Activated CD4-positive, alpha-beta T cell treated with anti-CD3 and anti-CD28 coated beads, Interleukin-2, Interleukin-4, amounts not matched to agents 100 ng/mL and 50 ng/mL, durations not matched to agents 16 hours and 8 hours (primary cell): ENCODE measurements at regions not wholly inside any gene's neighbourhood (a gene's known extent, or its start where the extent isn't known, plus 50 kb on each side); places are given as distances from the start of the nearest gene placed in this dataset.
"Not testable (repeated sequence)": the region's sequence is repeated elsewhere in the genome, so short reads cannot be mapped to it uniquely, and the experiment has no call there.

Source experiments
- DNase-seq: peaks from one replicate; pipeline ENCODE4 v3.0.0-alpha.2; 2020; ENCODE audit warnings: low spot score

DNA sequence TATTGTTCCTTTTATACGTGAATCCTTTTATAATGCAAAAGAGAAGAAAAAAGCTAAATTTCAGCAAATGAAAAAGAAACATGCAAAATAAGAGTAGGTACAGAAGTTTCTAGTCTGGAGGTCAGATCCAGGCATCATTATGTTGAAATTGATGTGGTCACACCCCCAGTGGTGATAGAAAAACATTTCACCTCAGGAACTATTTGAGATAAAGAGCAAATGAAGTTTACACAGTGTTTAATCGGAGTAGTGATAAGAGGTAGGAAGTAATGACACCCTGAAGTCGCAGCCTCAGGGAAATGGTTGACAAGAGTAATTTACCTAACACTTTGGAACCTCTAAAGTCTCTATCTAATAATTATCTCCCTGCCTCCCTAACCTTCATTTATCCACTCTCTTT is 536.0 kb upstream of the STEAP1 start:
- no peak for DNase-seq

DNA sequence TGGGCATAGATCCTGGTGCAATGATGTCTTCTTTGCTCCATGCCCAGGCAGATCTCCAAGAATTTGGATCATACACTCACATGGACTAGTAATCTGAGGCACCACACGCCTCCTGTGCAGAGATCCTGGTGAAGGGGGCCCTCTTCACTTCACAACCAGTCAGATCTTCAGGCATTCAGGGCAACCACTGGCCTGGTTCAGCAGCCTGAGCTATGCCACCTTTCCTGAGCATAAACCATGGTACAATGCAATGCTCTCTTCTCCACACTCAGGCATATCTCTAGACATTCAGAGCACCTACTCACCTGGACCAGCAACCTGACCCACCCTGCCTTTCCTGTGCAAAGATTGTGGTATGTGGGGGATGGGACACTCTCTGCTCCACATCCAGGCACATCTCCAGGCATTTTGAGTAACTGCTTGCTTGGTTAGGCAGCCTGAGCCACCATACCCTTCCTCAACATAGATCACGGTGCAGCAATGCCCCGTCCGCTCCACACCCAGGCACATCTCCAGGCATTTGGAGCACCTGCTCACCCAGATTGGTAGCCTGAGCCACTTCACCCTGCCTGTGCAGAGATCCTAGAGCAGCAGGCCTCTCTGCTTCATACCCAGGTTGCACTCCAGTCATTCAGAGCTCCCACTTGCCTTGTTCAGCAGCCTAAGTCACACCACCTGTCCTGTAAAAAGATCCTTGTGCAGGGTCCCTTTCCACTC is 532.2 kb upstream of the STEAP1 start:
- no peak for DNase-seq

DNA sequence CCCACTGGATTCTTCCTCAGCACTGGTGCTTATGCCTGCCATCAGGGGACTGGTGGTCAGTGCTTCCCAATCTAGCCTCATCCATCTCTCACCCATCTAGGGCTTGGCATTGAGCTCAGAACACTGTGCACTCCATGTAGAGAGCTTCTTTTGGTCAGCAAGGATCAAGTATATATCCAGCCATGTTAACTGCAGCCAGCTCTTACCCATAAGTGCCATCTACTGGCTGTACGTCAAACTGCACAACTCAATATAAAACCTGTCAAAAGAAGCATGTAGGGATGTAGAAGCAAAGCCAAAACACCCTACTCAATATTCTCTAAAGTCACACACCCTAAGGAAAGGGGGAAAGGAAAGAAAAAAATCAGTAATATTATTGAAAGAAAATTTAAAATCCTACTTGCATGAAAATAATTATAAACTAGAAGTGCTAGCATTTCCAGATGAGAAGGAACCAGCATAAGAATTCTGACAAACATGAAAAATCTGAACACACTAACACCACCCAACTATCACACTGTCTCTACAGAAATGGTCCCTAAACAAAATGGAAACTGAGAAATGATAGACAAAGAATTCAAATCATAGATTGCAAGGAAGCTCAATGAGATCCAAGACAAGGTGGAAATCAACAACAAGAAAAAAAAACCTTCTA is 531.1 kb upstream of the STEAP1 start:
- peak; percentile 42 for DNase-seq

DNA sequence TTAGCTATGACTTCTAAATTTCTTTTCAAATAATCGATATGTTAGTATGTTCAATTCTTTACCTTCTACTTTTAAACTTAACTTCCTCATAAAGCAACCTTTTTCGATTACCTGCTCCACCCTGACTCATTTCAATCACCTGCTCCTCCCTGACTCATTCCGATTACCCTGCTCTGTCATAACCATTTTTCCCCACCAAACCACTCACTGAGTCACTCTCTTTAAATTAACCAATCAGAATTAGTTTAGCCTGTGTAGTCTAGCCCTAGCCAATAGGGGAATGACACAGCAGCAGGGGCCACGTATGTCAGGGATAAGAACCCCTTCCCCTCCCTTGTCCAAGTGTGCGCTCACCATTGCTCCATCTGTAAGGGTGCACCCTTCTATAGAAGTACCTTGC is 530.1 kb upstream of the STEAP1 start:
- DNase-seq: peak; percentile 26

DNA sequence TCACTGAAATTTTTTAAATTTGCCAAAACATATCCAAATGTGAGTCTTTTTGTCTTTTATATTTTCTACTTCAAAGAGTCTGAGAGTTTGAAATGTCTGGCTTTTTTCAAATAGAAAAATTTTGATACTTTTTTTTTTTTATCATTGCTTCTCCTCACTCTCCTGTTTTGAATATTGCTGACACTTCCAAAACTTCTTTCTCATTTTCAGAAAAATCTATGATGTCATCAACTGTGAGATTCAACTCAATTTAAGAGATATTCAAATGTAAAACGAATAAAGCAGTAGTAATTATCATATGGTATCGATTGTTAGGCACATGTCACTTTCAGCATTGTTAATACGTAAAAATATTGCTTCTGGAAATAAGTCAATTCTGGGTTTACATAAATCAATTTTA is 505.8 kb upstream of the STEAP1 start:
- no peak for DNase-seq

DNA sequence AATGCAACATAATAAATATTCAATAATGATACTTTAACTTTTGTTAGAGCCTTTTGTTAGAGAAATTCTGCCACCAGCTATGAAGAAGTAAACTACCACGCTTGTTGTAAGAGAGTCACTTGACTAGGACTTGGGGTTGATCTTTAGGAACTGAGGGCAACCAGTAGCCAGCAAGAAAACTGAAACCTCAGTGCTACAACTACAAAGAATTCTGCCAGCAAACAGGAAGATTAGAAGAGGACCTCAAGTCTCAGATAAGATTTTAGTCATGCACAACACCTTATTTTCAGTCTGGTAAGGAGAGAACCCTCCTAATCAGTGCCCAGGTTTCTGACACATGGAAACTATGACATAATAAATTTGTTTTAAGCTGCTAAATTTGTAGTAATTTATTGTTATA is 498.3 kb upstream of the STEAP1 start:
- no peak for DNase-seq

DNA sequence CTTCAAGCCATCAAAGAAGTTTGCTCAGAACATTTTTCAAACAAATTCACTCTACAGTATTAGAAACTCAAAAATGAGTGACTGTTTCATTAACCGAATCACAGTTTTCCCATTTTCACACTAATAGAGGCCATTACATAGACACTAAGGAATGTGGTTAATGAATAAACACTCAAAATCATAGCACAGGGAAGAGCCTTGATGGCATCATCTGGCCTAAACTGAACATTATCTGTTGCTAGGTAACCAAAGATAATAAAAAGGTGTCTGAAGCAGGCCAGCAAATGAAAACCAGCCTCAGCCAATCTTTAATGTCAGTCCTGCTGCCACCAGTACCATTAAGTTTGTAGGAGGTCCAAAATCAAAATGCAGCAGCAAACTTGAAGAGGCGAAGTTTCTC is 492.4 kb upstream of the STEAP1 start:
- DNase-seq: no peak

DNA sequence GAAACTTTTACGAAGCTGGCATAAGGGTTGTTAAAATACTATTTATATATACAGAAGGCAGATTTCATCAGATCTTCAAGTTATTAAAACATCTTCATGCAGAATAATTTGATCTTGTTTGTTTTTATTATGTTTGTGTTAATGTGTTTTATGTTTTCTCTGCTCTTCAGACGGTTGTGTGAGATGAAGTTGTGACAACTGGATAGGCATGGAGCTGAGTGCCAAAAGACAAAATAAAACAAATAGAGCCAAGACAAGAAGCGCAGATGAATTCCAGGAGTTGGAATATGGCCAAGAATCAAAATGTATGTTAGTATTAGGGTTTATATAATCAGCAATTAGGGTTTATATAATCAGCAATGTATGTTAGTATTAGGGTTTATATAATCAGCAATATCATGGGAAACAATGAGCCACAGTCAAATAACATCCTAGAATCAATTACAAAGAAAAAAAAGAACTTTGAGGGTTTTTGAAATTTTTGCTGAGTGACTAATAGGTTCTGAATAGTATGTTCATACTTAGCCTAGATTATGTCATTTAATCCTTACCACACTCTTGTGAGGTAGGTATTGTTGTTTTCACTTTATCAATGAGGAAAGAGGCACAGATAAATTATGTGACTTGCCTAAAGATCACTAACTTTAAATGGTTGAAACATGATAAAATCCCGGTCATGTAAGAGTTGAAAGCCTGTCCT is 488.0 kb upstream of the STEAP1 start:
- no peak for DNase-seq

DNA sequence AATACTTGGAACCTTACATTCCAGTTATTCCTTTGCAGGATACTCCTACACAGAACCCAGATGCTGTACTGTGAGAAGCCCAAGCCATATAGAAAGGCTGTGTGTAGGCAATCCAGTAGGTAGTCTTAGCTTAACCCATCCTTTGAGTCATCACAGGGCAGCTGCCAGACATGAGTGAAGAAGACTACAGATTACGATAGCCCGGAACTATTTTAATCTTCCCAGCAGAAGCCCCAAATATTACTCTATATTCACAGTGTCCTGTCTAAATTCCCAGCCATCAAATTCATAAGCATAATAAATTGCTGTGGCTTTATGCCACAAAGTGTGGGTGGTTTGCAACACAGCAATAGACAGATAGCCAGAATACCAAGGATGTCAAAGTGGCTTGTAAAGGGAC is 474.1 kb upstream of the STEAP1 start:
- no peak for DNase-seq

DNA sequence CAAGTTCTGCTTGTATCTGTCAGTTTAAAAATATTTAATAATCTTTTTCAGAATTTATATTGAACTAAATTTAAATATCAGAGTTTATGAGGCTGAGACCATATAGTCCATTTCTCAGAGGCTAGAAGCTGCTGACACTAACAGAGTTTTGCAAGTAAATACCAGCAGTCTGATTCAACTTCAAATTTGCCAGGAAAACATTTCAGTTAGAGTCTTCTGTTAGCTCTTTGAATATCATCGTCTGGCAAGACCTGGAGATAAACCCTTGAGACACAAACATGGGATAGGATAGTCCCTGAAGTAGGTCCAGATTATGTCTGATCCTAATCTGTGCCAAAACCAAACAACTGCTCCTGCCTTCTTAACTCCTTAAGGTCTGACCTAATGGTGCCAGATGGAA is 472.8 kb upstream of the STEAP1 start:
- DNase-seq: no peak

DNA sequence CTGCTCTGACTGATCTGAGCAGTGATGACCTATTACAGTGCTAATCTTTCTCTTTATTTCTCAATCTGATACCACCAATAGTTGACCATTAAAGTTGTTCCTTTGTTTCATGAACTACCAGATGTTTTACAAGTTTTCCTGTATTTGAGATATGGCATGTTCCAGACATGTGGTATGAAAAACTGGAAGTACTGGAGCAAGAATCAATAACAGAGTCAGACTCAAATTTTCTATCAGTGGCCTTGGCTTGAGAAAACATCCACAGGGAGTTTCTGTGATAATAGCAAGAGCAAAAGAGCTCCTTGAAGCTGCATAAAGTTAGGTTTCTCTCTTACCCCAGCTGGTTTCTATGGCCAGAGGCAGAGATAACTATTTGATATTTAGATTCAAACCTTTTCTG is 469.0 kb upstream of the STEAP1 start:
- DNase-seq: no peak

DNA sequence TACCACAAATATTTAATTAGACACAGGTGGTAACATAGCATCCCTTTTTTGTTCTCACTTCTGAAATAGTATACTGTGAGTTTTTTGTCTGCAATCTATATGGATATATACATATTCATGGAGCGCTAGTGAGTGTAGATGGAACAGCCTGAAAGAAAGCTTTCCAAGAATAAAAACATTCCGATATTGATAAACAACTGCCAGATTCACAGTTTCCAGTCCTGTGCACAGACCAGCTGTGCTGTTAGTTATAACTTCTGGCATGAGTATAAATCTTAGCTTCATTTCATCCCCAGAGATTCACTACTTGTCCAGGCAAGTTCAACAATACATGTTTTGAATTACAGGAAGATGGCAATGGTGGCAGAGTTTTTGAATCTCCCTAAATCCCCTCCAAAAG is 467.1 kb upstream of the STEAP1 start:
- DNase-seq: no peak

DNA sequence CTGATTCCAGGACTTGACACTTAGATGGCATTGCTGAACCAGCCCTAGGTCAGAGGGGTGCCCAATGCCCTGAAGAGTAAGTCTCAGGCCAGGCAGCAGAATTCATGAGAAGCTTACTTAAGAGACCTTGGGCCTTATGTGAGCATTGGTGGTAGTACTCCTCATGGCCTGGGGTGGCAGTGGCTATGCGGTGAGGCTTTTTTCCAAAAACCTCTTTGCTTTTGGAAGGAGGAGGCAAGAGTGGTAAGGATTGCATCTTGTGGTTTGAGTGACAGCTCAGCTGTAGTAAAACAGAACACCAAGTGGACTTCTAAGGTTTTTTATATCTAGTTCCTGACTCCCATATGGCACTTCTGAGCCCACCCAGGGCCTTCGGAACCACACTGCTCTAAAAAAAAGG is 459.0 kb upstream of the STEAP1 start:
- no peak for DNase-seq

DNA sequence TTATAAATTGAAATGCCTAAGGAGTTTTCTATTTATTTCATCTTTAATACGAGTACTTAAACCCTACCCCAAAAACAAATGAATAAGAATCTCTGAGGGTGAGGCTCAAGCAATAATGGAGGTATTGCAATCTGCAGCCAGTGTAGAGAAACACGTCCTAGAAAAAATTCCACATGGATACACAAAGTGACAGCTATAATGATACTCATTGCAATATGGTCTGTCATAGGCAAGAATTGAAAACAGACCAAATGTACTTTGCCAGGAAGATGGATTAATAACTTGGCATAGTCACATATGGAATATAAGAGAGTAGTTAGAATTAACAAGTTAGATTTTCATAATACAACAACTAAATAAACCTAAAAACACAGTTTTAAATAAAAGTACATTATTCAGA is 440.1 kb upstream of the STEAP1 start:
- DNase-seq: no peak

DNA sequence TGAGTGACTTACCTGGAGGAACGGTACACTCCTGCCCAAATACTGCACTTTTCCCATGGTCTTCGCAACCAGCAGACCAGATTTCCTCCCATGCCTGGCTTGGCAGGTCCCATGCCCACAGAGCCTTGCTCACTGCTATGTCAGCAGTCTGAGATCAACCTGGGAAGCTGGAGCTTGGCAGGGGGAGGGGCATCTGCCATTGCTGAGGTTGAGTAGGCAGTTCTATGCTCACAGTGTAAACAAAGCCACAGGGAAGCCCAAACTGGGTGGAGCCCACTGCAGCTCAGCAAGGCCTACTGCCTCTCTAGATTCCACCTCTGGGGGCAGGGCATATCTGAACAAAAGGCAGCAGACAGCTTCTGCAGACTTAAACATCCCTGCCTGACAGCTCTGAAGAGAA is 435.3 kb upstream of the STEAP1 start:
- not testable (repeated sequence) for DNase-seq

DNA sequence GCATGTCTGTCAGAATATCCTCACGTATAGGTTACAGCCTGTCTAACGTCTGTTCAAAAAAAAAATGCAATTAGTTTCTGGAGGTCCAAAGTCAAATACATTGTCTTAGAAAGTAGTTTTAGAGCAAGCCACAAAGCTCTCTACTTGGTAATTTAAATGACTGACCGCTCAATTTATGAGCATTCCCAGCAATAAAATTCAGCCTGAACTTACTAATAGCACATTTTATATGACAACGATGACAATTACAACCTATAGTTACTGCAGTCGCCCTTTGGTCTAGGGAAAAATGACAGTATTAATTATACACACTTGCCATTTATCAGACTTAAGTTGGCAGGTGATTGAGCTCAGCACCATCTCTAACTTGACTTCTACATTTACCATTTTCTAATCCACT is 425.8 kb upstream of the STEAP1 start:
- DNase-seq: no peak

DNA sequence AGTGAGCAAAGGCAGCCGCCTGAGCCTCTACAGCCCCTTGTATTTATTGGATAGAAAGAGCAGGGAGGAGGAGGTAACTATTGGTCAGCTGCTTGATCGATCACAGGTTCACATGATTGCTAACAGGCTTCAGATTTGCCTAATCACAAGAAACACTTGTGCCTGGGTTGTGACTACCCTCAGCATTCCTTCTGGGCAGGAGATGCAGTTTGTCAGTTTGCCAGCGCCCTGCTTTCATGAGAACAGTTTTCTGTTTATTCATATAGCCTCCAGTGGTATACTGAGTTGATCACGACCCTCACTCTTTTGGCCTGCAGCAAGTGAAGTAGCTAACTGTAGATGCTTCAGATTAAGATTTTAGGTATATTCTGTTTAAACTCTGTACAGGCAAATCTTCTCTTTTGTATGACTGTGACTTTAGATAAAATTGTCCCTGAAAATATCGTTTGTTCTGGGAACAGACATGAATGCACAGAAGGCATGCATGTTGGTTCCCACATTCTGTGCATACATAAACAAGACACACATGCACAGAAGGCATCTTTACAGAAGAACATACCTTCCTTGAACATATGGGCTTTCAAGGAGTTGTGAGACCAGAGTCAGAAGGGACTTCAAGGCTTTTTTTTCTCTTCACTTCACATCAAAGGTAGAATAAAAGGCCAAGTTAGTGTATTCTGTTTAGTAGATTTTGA is 422.4 kb upstream of the STEAP1 start:
- no peak for DNase-seq

DNA sequence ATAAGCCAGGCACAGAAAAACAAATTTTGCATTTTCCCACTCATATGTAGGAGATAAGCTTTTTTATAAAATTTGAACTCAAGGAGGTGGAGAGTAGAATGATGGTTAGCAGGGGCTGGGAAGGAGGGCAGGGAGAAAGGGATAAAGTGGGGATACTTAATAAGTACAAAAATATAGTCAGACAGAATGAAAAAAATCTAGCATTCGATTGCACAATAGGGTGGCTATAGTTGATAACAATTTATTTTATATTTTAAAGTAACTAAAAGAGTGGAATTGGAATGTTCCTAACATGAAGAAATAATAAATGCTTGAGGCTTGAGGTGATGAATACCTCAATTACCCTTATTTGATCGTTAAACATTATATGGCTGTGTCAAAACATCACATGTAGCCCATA is 415.7 kb upstream of the STEAP1 start:
- no peak for DNase-seq

DNA sequence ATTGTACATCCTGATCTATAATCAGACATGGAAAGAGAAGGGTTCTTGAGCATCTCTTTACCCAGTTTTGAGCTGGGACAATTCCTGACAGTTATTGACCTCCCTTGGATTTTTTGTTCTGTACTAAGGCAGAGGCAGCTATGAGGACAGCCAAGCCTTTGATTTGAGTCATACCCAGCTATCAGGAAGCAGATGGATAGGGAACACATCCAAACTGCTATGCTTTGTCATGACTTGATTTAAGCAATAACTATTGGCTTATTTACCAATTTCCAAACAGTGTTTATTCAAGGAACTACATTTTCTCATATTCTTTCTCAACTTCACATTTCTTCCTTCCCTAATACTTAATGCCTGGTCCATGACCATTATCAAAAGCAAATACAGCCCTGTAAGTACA is 396.4 kb upstream of the STEAP1 start:
- no peak for DNase-seq

DNA sequence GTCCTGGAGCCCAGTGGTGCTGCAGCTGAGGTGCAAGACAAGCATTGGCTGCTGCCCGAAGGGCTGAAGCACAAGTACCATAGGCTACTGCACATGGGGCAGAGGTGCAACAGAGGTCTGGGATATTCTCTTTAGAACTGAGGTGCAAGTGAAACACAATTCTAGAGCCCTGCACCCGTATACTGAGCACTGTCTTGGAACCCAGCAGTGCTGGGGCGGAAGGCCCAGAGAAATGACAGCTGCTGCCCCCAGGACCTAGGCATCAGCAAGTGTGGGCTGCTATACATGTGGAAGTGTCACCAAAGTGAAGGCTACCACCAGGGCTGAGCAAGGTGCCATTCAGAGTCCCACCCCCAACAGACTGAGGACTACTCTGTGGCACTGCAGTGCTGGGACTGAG is 393.6 kb upstream of the STEAP1 start:
- DNase-seq: no peak

DNA sequence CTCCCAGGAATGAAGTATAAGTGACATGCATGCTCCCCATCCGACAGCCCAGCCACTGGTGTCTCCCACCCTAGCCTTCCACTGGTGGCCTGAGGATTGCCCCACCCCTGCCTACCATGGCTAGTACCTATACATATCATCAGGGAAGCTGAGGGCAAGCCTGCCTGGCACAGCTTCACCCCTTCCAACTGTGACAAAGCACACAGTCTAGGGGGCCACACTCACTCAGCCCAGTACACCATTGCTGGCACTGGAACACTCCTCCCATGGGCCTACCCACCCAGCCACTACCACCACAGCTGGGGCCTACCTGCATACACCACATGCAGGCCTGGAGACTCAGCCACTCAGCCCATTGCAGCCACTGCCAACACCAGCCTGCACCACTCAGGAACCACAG is 393.1 kb upstream of the STEAP1 start:
- no peak for DNase-seq

DNA sequence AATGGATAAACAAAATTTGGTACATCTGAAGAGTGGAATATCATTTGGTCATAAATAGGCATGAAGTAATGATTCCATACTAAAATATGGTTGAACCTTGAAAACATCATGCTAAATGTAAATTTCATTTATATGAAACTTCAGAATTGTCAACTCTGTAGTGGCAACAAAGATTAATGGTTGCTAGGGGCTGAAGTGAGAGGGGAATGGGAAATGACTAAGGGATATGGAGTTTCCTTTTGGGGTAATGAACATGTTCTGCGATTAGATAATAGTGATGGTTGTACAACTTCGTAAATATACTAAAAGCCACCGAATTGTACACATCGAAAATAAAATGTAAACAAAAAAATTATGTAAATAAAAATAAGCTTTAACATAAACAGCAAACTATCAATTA is 384.1 kb upstream of the STEAP1 start:
- DNase-seq: no peak
